ENCODE measurements at regions not wholly inside any gene's neighbourhood (a gene's known extent, or its start where the extent isn't known, plus 50 kb on each side); places are given as distances from the start of the nearest gene placed in this dataset.

- TF ChIP-seq CTCF (IDR thresholded peaks at IDR 0.05; ENCODE audit: control extremely low read depth in 1 of 3, insufficient read depth in 1 of 3, low read depth in 1 of 3, low read length in 3 of 3), result no peak
- no peak for TF ChIP-seq POLR2AphosphoS5 (IDR thresholded peaks at IDR 0.05; ENCODE audit: low read depth, low read length)
- no peak for TF ChIP-seq GTF2F1 (IDR thresholded peaks at IDR 0.05; ENCODE audit: borderline replicate concordance, low read depth, low read length)
Measured at GRCh38 chr2:35104309-35104708, 1251.3 kb upstream of the CRIM1 start.

Data from H1 (cell line).